ENCODE measurements at regions not wholly inside any gene's neighbourhood (a gene's known extent, or its start where the extent isn't known, plus 50 kb on each side); places are given as distances from the start of the nearest gene placed in this dataset.
"Not testable (repeated sequence)": the region's sequence is repeated elsewhere in the genome, so short reads cannot be mapped to it uniquely, and the experiment has no call there.

- DNase-seq: no peak
Measured at GRCh38 chr5:12625667-12626263, 721.5 kb upstream of the CTNND2 start.

- DNase-seq: no peak
Measured at GRCh38 chr5:12624776-12625560, 720.7 kb upstream of the CTNND2 start.

- no peak for DNase-seq
Measured at GRCh38 chr5:12623408-12623807, 719.2 kb upstream of the CTNND2 start.

- no peak for DNase-seq
Measured at GRCh38 chr5:12616093-12616492, 711.8 kb upstream of the CTNND2 start.

GRCh38 chr5:12615141-12615820, 711.0 kb upstream of the CTNND2 start:
- DNase-seq: no peak

GRCh38 chr5:12614608-12615007, 710.4 kb upstream of the CTNND2 start:
- no peak for DNase-seq

- no peak for DNase-seq
Measured at GRCh38 chr5:12611132-12611531, 706.9 kb upstream of the CTNND2 start.

GRCh38 chr5:12607817-12608216, 703.6 kb upstream of the CTNND2 start:
- not testable (repeated sequence) for DNase-seq

- no peak for DNase-seq
Measured at GRCh38 chr5:12592228-12592627, 688.0 kb upstream of the CTNND2 start.

GRCh38 chr5:12586406-12586805, 682.2 kb upstream of the CTNND2 start:
- no peak for DNase-seq

GRCh38 chr5:12578803-12579202, 674.6 kb upstream of the CTNND2 start:
- not testable (repeated sequence) for DNase-seq

GRCh38 chr5:12576953-12577352, 672.7 kb upstream of the CTNND2 start:
- DNase-seq: not testable (repeated sequence)

- peak; percentile 98 for DNase-seq
Measured at GRCh38 chr5:12574298-12575093, 670.2 kb upstream of the CTNND2 start.

GRCh38 chr5:12573916-12574297, 669.7 kb upstream of the CTNND2 start:
- DNase-seq: peak; percentile 15

- no peak for DNase-seq
Measured at GRCh38 chr5:12570688-12571087, 666.4 kb upstream of the CTNND2 start.

- no peak for DNase-seq
Measured at GRCh38 chr5:12566441-12566840, 662.2 kb upstream of the CTNND2 start.

- DNase-seq: no peak
Measured at GRCh38 chr5:12557012-12557411, 652.8 kb upstream of the CTNND2 start.

GRCh38 chr5:12526113-12526512, 621.9 kb upstream of the CTNND2 start:
- no peak for DNase-seq

- DNase-seq: no peak
Measured at GRCh38 chr5:12522116-12522515, 617.9 kb upstream of the CTNND2 start.

- DNase-seq: not testable (repeated sequence)
Measured at GRCh38 chr5:12504983-12505382, 600.7 kb upstream of the CTNND2 start.

GRCh38 chr5:12488161-12488560, 583.9 kb upstream of the CTNND2 start:
- DNase-seq: no peak

- no peak for DNase-seq
Measured at GRCh38 chr5:12480487-12480886, 576.2 kb upstream of the CTNND2 start.

GRCh38 chr5:12477554-12477953, 573.3 kb upstream of the CTNND2 start:
- DNase-seq: no peak
